H1 (cell line): ENCODE measurements at regions not wholly inside any gene's neighbourhood (a gene's known extent, or its start where the extent isn't known, plus 50 kb on each side); places are given as distances from the start of the nearest gene placed in this dataset.

Experiments used
- CTCF ChIA-PET: fragments of 300-600 bp; sonication (Branson Sonifier 250); formaldehyde crosslinking; loops from one replicate; lab custom pipeline; 2021; ENCODE audit not compliant: partially characterized antibody; lab: Charles Lee
- POLR2A ChIA-PET: fragments of 300-600 bp; sonication (Branson Sonifier 250); formaldehyde crosslinking; loops from one replicate; lab custom pipeline; 2021; ENCODE audit warnings: inconsistent platforms; ENCODE audit not compliant: partially characterized antibody; lab: Charles Lee
- DNase-seq, 2 experiments: peaks; one replicate each; pipeline versions ENCODE4 v3.0.0 to v3.0.0-alpha.2; 2010 to 2022; ENCODE audit warnings: low spot score in 2 of 2, low read depth in 1 of 2, mixed read lengths in 1 of 2
- FAIRE-seq: peaks from 2 replicates; lab custom pipeline; 2011; peaks lifted over from hg19 to GRCh38; lab: Jason Lieb, UNC
- H2AFZ ChIP-seq: 2 replicates; pipeline ENCODE4 v1.8.1; 2012; ENCODE audit warnings: low read length, inconsistent platforms
- H2AK5ac ChIP-seq: 2 replicates; pipeline ENCODE4 v1.6.1; 2013; ENCODE audit warnings: low read depth, low read length
- H2BK120ac ChIP-seq: replicated peaks from 2 replicates; pipeline ENCODE3; 2013; ENCODE audit warnings: low read depth, low read length, inconsistent platforms
- H2BK12ac ChIP-seq: 2 replicates; pipeline ENCODE4 v1.6.1; 2013; ENCODE audit warnings: low read depth, low read length
- H2BK15ac ChIP-seq: 2 replicates; pipeline ENCODE4 v1.6.1; 2013; ENCODE audit warnings: low read length
- H2BK20ac ChIP-seq: 2 replicates; pipeline ENCODE4 v1.6.1; 2013; ENCODE audit warnings: low read length
- H2BK5ac ChIP-seq: 2 replicates; pipeline ENCODE4 v1.6.1; 2013; ENCODE audit warnings: low read depth, low read length
- H3K14ac ChIP-seq: 2 replicates; pipeline ENCODE4 v1.6.1; 2013; ENCODE audit warnings: inconsistent platforms; ENCODE audit not compliant: insufficient read length
- H3K18ac ChIP-seq: 2 replicates; pipeline ENCODE4 v1.6.1; 2013; ENCODE audit warnings: low read length; ENCODE audit errors: extremely low read depth
- H3K23ac ChIP-seq: 2 replicates; pipeline ENCODE4 v1.6.1; 2013; ENCODE audit warnings: inconsistent platforms; ENCODE audit not compliant: insufficient read length
- H3K23me2 ChIP-seq: 2 replicates; pipeline ENCODE4 v1.6.1; 2013; ENCODE audit warnings: low read depth, low read length
- H3K27ac ChIP-seq: 2 replicates; pipeline ENCODE4 v1.6.1; 2011; ENCODE audit warnings: low read depth, low read length, inconsistent platforms
- H3K27me3 ChIP-seq, 4 experiments: replicated peaks in 1 of 4; 1 replicate in 1 of 4; 2 replicates in 3 of 4; pipeline versions ENCODE4 v1.6.1 to v1.8.1; 2011 to 2013; ENCODE audit warnings: low read length in 3 of 4, mild to moderate bottlenecking in 3 of 4, inconsistent platforms in 2 of 4, mixed read lengths in 2 of 4, moderate library complexity in 1 of 4; ENCODE audit not compliant: control insufficient read depth in 3 of 4, insufficient read depth in 3 of 4; ENCODE audit errors: extremely low read depth in 1 of 4
- H3K36me3 ChIP-seq, 4 experiments: 2 replicates each; pipeline versions ENCODE4 v1.6.1 to v1.8.1; 2011 to 2013; ENCODE audit warnings: mild to moderate bottlenecking in 4 of 4, low read length in 3 of 4, moderate library complexity in 2 of 4, control low read depth in 1 of 4, inconsistent platforms in 1 of 4; ENCODE audit not compliant: insufficient read depth in 4 of 4, control insufficient read depth in 2 of 4
- H3K4ac ChIP-seq: replicated peaks from 2 replicates; pipeline ENCODE3; 2013; ENCODE audit warnings: low read length, low read depth, mixed read lengths, inconsistent platforms; ENCODE audit not compliant: insufficient read length
- H3K4me1 ChIP-seq, 4 experiments: replicated peaks in 1 of 4; 1 replicate in 1 of 4; 2 replicates in 3 of 4; pipeline versions ENCODE4 v1.6.1 to v1.8.1; 2011 to 2013; ENCODE audit warnings: low read length in 3 of 4, inconsistent platforms in 2 of 4, mixed read lengths in 1 of 4; ENCODE audit not compliant: insufficient read depth in 4 of 4, control insufficient read depth in 3 of 4
- H3K4me2 ChIP-seq, 2 experiments: 2 replicates each; pipeline versions ENCODE4 v1.6.1 to v1.8.1; 2011 to 2013; ENCODE audit warnings: low read depth in 2 of 2, low read length in 2 of 2, control low read depth in 1 of 2, inconsistent platforms in 1 of 2, mild to moderate bottlenecking in 1 of 2; ENCODE audit not compliant: insufficient read depth in 1 of 2
- H3K4me3 ChIP-seq, 4 experiments: fragments of 200-600, 300-600 bp in 1 of 4; sonication (generic), shearing (Covaris generic), sonication (Bioruptor Twin) in 1 of 4; 2 replicates each; pipeline versions ENCODE4 v1.5.1 to v1.8.1; 2011 to 2016; ENCODE audit warnings: low read length in 4 of 4, low read depth in 3 of 4, control low read depth in 2 of 4, inconsistent platforms in 2 of 4, mild to moderate bottlenecking in 2 of 4, mixed read lengths in 1 of 4, moderate library complexity in 1 of 4; ENCODE audit not compliant: insufficient read depth in 2 of 4; ENCODE audit errors: extremely low read depth in 1 of 4
- H3K56ac ChIP-seq: replicated peaks from 2 replicates; pipeline ENCODE3; 2013; ENCODE audit warnings: low read depth, mild to moderate bottlenecking, mixed read lengths, low read length, inconsistent platforms; ENCODE audit not compliant: insufficient read length
- H3K79me1 ChIP-seq: 2 replicates; pipeline ENCODE4 v1.6.1; 2013; ENCODE audit warnings: low read depth, low read length, control low read depth
- H3K79me2 ChIP-seq, 2 experiments: 2 replicates each; pipeline versions ENCODE4 v1.6.1 to v1.8.1; 2012 to 2013; ENCODE audit warnings: low read length in 2 of 2, mild to moderate bottlenecking in 2 of 2, inconsistent platforms in 1 of 2; ENCODE audit not compliant: insufficient read depth in 2 of 2, control insufficient read depth in 1 of 2
- H3K9ac ChIP-seq, 4 experiments: replicated peaks in 1 of 4; 1 replicate in 1 of 4; 2 replicates in 3 of 4; pipeline versions ENCODE4 v1.6.1 to v1.8.1; 2011 to 2013; ENCODE audit warnings: low read depth in 3 of 4, low read length in 3 of 4, control low read depth in 2 of 4, mild to moderate bottlenecking in 2 of 4, moderate library complexity in 2 of 4, inconsistent platforms in 1 of 4; ENCODE audit errors: extremely low read depth in 1 of 4
- H3K9me3 ChIP-seq, 2 experiments: 2 replicates each; pipeline versions ENCODE4 v1.6.1 to v1.8.1; 2012 to 2013; ENCODE audit warnings: mild to moderate bottlenecking in 2 of 2, moderate library complexity in 2 of 2, control low read depth in 1 of 2, inconsistent platforms in 1 of 2, low read depth in 1 of 2, low read length in 1 of 2, mixed read lengths in 1 of 2; ENCODE audit not compliant: insufficient read depth in 2 of 2
- H4K20me1 ChIP-seq, 2 experiments: replicated peaks in 1 of 2; 2 replicates each; pipeline versions ENCODE3 to v1.8.1; 2011 to 2013; ENCODE audit warnings: inconsistent platforms in 2 of 2, low read length in 2 of 2, mild to moderate bottlenecking in 1 of 2; ENCODE audit not compliant: insufficient read depth in 2 of 2, control insufficient read depth in 1 of 2
- H4K5ac ChIP-seq: 2 replicates; pipeline ENCODE4 v1.6.1; 2013; ENCODE audit warnings: low read length, low read depth, mixed read lengths, inconsistent platforms; ENCODE audit not compliant: insufficient read length
- H4K8ac ChIP-seq: 2 replicates; pipeline ENCODE4 v1.8.0; 2013; ENCODE audit warnings: mild to moderate bottlenecking, moderate library complexity, low read length, inconsistent platforms; ENCODE audit not compliant: insufficient read depth; ENCODE audit errors: extremely low read depth
- H4K91ac ChIP-seq: replicated peaks from 2 replicates; pipeline ENCODE3; 2013; ENCODE audit warnings: low read length, mixed read lengths, inconsistent platforms; ENCODE audit not compliant: insufficient read length
- ASH2L ChIP-seq: fragments of 200-600, 300-600 bp; sonication (generic); IDR thresholded peaks from one replicate; pipeline ENCODE4 v1.7.1; 2017; ENCODE audit warnings: low read length
- BRCA1 ChIP-seq: IDR thresholded peaks from 2 replicates; pipeline ENCODE4 v1.6.1; 2012; ENCODE audit warnings: low read depth, low read length, improper control_type of control experiment
- EZH2 ChIP-seq: fragments of 200-600 bp; sonication (generic); IDR thresholded peaks from 2 replicates; pipeline ENCODE4 v1.7.1; 2012; ENCODE audit warnings: low read depth, mild to moderate bottlenecking, moderate library complexity, low read length, inconsistent platforms; ENCODE audit not compliant: severe bottlenecking
- FOSL1 ChIP-seq: IDR thresholded peaks from 2 replicates; pipeline ENCODE4 v1.6.1; 2011; ENCODE audit warnings: mild to moderate bottlenecking, low read depth, low read length, moderate library complexity; ENCODE audit not compliant: insufficient read depth
- JUND ChIP-seq: IDR thresholded peaks from 2 replicates; pipeline ENCODE4 v1.6.1; 2011; ENCODE audit warnings: mild to moderate bottlenecking, improper control_type of control experiment, low read length
- KDM1A ChIP-seq: fragments of 200-600, 300-600 bp; sonication (generic); IDR thresholded peaks from 2 replicates; pipeline ENCODE4 v1.7.1; 2016; ENCODE audit warnings: mild to moderate bottlenecking, low read length, borderline replicate concordance
- KDM4A ChIP-seq: IDR thresholded peaks from one replicate; pipeline ENCODE4 v1.7.1; 2012; ENCODE audit warnings: low read depth, mild to moderate bottlenecking, moderate library complexity, low read length, inconsistent platforms; ENCODE audit not compliant: severe bottlenecking
- KDM5A ChIP-seq: fragments of 200-600 bp; IDR thresholded peaks from 2 replicates; pipeline ENCODE4 v1.7.1; 2012; ENCODE audit warnings: mild to moderate bottlenecking, low read length, inconsistent platforms, mixed read lengths
- POLR2AphosphoS5 ChIP-seq: IDR thresholded peaks from 2 replicates; pipeline ENCODE4 v1.6.1; 2011; ENCODE audit warnings: low read depth, low read length
- SP2 ChIP-seq: IDR thresholded peaks from 2 replicates; pipeline ENCODE4 v1.6.1; 2012; ENCODE audit warnings: mild to moderate bottlenecking, low read length, inconsistent platforms
- SRF ChIP-seq: IDR thresholded peaks from 2 replicates; pipeline ENCODE4 v1.6.1; 2011; ENCODE audit warnings: mild to moderate bottlenecking, low read depth, low read length, moderate library complexity
- YY1 ChIP-seq: IDR thresholded peaks from 2 replicates; pipeline ENCODE4 v1.6.1; 2011; ENCODE audit warnings: low read depth, mild to moderate bottlenecking, low read length
- WGBS, 2 experiments: shearing (Covaris generic) in 1 of 2; methylation state at CpG; one replicate each; pipeline versions ENCODE4 v1.1.6 to v1.1.7; 2013 to 2015; ENCODE audit warnings: low lambda C conversion rate in 2 of 2, mixed read lengths in 2 of 2, inconsistent platforms in 1 of 2, low coverage in 1 of 2, missing lambda C conversion rate in 1 of 2; ENCODE audit not compliant: insufficient replicate concordance in 2 of 2, insufficient coverage in 1 of 2, insufficient read length in 1 of 2; ENCODE audit errors: extremely low coverage in 1 of 2, missing lambda C conversion rate in 1 of 2; 5-methylcytosine and 5-hydroxymethylcytosine counted together
- TF ChIP-seq, protein P1 (sequence below), 3 experiments: IDR thresholded peaks; 1 replicate in 2 of 3; 2 replicates in 1 of 3; pipeline versions ENCODE4 v1.5.1 to v1.6.1; 2011; ENCODE audit warnings: low read length in 3 of 3, mild to moderate bottlenecking in 3 of 3, inconsistent platforms in 2 of 3, low read depth in 1 of 3, moderate library complexity in 1 of 3; ENCODE audit not compliant: insufficient read depth in 1 of 3; ENCODE audit errors: control extremely low read depth in 1 of 3

DNA sequence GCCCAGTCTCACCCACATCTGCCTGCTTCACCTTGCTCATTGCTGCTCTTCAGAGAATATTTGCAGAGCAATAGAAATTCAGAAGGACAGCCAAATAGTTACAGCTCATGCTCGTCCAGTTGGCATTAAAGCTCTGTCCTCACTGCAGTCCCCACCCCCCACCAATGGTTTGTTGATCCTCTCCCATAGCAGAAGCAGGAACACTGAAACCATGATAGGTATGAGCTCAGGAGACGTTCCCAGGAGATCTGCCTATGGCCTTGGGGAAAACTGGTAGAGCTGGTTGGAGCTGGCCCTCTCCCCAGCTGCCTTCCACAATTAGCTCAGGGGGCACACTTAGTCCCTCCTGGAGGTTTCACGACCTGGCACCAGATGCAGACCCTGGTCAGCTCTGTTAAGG is 68.6 kb upstream of the KMT2C start:
- no peaks in the 10 kb centered on the region; a peak in 1 of 4 replicates for H3K9me3 ChIP-seq
- H3K4me2 ChIP-seq = no peak overlapping the region
- DNase-seq (no peak), FAIRE-seq (no peak)
- H4K8ac ChIP-seq = no peak overlapping the region; the same call in 1 of the 2 replicates
- no peaks in the 10 kb centered on the region for H3K23me2 ChIP-seq
- no peak overlapping the region for H2BK120ac ChIP-seq
- H3K14ac ChIP-seq = no peak overlapping the region
- H4K5ac ChIP-seq = no peak overlapping the region
- no peak overlapping the region for H2BK5ac ChIP-seq
- no peak overlapping the region for H2AK5ac ChIP-seq
- no peak overlapping the region for H3K27ac ChIP-seq
- no peaks in the 10 kb centered on the region for H4K20me1 ChIP-seq
- 70% methylated on average over 3 of the region's 3 CpGs; no CpG with 5 or more reads in 1 of the 2 experiments for WGBS, 2 experiments
- H2AFZ ChIP-seq = peak overlapping the region; percentile 48
- H3K56ac ChIP-seq = no peak overlapping the region
- H3K23ac ChIP-seq = no peak overlapping the region
- no peak overlapping the region for H3K9ac ChIP-seq
- H3K36me3 ChIP-seq = no peaks in the 10 kb centered on the region
- peaks cover 0 to 5% (median 0%) of the 10 kb centered on the region in 4 experiments; a peak in 2 of 7 replicates for H3K4me1 ChIP-seq
- H3K18ac ChIP-seq = no peak overlapping the region
- H3K27me3 ChIP-seq = no peaks in the 10 kb centered on the region
- POLR2A ChIA-PET = no interaction called here
- H2BK12ac ChIP-seq = no peak overlapping the region
- no peaks in the 10 kb centered on the region for H3K79me1 ChIP-seq
- no peaks in the 10 kb centered on the region for H3K79me2 ChIP-seq
- H2BK20ac ChIP-seq = no peak overlapping the region
- CTCF ChIA-PET = interaction anchor here (0.5 to 0.8 kb wide), 2 partner anchors 9 to 215 kb away, joined by 3 to 4 read pairs; no protein-coding TSS in a partner anchor
- no peak overlapping the region for H4K91ac ChIP-seq
- H3K4me3 ChIP-seq = no peak overlapping the region
- H3K4ac ChIP-seq = peak overlapping the region; percentile 69
- H2BK15ac ChIP-seq = 0 out of 2 replicates have a peak overlapping the region, but pooled peaks have one; percentile 81
- TF ChIP-seq, protein P1, sequence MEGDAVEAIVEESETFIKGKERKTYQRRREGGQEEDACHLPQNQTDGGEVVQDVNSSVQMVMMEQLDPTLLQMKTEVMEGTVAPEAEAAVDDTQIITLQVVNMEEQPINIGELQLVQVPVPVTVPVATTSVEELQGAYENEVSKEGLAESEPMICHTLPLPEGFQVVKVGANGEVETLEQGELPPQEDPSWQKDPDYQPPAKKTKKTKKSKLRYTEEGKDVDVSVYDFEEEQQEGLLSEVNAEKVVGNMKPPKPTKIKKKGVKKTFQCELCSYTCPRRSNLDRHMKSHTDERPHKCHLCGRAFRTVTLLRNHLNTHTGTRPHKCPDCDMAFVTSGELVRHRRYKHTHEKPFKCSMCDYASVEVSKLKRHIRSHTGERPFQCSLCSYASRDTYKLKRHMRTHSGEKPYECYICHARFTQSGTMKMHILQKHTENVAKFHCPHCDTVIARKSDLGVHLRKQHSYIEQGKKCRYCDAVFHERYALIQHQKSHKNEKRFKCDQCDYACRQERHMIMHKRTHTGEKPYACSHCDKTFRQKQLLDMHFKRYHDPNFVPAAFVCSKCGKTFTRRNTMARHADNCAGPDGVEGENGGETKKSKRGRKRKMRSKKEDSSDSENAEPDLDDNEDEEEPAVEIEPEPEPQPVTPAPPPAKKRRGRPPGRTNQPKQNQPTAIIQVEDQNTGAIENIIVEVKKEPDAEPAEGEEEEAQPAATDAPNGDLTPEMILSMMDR (IDR thresholded peaks at IDR 0.05; ENCODE audit: control extremely low read depth in 1 of 3, insufficient read depth in 1 of 3, low read depth in 1 of 3, low read length in 3 of 3) = no peak
- no peak for TF ChIP-seq KDM5A
- TF ChIP-seq FOSL1 = no peak
- no peak for TF ChIP-seq KDM1A
- no peak for TF ChIP-seq JUND
- TF ChIP-seq SRF = no peak
- no peak for TF ChIP-seq SP2
- TF ChIP-seq POLR2AphosphoS5 = no peak
- TF ChIP-seq ASH2L = no peak
- TF ChIP-seq YY1 = no peak
- no peak for TF ChIP-seq EZH2
- no peak for TF ChIP-seq BRCA1
- no peak for TF ChIP-seq KDM4A
